HG03196 (cell line): ENCODE measurements at regions not wholly inside any gene's neighbourhood (a gene's known extent, or its start where the extent isn't known, plus 50 kb on each side); places are given as distances from the start of the nearest gene placed in this dataset.
"Not testable (repeated sequence)": the region's sequence is repeated elsewhere in the genome, so short reads cannot be mapped to it uniquely, and the experiment has no call there.

Experiments used
- ATAC-seq: cut with Tn5 transposase; IDR thresholded peaks from one replicate; pipeline ENCODE4 v1.9.1; 2021; ENCODE audit not compliant: unreplicated experiment

DNA sequence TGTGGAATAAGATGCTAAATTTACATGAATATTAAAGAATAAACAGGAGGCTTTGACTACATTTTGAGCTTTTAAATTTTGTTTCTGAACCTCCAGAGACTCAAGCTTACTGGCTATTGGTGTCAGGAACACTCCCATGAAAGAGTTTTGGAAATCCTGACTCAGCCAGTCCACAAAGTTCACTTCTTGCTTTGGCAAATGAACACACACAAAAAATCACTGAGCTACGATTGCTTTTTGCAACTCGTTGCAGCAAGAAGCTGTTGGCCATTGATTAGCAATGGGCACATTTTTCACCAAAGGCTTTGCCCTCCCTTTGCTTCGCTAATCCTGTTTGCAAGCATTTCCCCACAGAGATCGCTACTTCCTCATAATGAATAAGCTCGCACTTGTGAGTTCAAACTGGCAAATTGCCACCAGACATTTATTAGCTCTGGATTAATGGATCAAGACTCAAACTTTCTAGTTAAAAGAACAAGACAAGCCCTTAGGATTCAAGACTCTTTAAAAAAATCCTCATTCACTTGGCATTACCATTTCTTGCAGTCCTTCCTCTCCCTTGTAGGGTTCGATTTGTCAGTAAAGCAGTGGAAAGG, 343.2 kb upstream of the ONECUT1 start:
- no peak for ATAC-seq

DNA sequence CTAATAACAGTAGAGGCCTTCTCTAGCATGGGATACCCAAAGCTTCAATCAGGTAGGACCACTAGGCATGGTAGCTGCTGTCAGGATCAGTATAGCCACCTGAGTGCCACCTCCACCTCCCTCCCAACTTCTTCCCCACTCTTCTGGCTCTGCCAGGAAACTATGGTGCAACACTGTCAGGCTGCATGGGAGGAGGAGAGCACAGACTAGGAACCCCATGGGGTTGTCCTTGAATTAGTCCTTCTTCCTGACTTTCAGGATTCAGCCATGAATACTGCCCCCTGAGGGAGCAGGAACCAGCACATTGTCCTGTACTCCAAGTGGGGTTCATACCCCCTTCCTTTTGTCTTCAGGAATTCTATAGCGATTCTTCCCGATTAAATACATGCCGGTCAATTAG, 340.8 kb upstream of the ONECUT1 start:
- ATAC-seq = no peak

DNA sequence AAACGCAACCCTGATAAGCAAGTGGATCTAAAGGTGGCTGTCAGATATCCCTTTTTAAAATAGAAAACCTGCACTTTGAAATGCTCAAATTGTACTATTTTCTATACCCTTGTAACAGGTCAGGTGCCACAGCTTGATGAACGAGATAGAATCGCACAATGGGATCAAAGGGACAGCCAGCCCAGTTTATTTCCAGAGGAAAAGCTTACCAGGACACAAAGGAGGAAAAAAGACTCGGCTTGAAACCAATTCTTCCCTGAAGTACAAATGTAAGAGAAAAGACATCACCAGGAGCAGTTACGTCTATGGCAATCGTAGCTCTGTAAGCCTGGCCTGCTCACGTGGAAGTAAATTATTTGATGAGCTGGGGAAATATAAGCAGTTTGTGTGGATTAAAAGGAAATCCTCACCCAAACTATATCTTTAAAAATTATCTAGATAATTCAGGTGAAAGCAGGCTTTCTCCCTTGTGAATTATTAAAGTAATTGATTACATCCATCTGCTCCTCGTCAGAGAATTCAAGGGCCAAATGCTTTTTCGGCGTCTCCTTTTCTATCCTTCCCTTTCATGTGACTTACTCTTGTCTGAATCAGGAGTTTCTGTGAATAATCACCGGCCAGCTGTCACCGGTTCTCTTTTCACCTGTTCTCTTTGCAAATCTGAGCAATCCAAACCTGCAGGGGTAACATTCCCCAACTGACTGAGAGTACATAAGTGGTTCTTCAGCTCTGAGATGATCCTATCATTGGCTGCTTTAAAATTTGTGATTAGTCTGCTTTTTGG, 339.2 kb upstream of the ONECUT1 start:
- no peak for ATAC-seq

DNA sequence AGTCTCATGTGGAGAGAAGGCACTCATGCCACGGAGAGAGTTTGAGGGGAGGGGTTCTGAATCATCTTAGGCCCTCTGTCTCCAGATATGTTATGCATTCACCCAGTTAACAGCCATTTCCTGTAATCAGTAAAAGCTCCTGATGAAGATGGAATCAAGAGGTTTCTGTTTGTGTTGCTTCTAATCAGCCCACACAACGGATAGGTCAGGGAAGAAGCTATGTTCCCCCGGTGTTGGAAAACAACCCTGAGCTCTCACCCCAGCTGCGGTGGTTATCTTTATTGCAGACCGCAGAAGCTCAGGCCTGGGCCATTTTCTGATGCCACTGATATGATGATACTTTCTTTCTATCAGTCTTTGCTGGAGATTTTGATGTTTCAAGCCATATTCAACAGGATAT, 338.5 kb upstream of the ONECUT1 start:
- no peak for ATAC-seq

DNA sequence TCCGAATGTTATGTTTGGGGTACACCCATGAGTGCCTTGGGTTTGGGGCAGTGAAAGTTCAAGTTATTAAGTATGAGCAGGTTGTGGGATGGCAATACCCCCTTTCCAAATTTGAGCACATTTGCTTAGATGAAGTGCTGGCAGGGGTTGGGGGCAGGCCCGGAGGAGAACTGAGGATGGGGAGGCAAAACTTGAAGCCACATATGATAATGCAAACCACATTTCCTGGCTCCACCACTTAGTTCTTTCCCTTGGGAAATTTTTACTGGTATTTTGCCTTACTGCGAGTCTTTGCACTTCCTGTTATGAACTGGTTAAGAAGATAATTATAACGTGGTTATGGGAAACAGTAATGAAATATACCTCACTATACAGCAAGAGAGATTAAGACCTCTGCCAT, 336.0 kb upstream of the ONECUT1 start:
- ATAC-seq = no peak

DNA sequence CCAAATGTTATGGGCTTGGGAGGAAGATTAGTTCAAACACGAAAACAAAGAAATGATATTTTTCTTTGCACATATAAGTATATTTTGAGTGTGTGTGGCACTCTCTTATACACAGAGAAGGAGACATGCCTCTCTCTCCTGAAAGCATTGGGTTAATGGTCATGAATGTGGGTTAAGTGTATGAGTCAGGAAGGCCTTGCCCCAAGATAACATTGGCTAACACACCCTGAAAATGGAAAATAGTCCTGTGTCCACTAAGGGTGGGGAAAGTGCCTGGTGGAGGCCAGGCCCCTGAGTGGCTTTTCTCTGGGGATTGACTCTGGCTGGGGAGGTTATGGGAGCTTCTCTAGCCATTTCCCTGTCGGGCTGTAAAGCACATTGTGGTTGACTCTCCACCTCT, 332.7 kb upstream of the ONECUT1 start:
- no peak for ATAC-seq

DNA sequence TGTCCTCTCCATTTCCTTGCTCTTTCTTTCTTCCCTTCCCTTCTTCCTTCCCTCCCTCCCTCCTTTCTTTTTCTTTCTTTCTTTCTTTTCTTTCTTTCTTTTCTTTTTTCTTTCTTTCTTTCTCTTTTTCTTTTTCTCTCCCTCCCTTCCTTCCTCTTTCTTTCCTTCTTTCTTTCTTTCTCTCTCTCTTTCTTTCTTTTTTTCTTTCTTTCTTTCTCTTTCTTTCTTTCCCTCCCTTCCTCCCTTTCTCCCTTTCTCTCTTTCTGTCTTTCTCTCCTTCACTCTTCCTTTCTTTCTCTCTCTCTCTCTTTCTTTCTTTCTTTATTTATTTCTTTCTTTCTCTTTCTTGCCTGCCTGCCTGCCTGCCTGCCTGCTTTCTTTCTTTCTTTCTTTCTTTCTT, 326.8 kb upstream of the ONECUT1 start:
- not testable (repeated sequence) for ATAC-seq

DNA sequence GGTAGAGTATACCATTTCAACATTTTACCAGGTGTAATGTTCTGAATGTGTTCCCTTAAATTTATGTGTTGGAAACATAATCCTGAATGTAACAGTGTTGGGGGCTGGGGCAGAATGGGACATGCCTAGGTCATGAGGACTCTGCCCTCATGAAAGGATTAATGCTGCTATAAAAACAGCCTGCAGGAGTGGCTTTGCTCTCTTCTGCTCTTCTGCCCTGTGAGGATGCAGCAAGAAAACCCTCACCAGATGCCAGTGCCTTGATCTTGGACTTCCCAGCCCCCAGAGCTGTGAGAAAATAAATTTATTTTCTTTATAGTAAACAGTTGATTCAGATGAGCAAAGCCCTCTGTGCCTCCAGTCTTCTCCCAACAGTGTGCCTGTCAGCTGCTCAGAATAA, 326.0 kb upstream of the ONECUT1 start:
- ATAC-seq = no peak

DNA sequence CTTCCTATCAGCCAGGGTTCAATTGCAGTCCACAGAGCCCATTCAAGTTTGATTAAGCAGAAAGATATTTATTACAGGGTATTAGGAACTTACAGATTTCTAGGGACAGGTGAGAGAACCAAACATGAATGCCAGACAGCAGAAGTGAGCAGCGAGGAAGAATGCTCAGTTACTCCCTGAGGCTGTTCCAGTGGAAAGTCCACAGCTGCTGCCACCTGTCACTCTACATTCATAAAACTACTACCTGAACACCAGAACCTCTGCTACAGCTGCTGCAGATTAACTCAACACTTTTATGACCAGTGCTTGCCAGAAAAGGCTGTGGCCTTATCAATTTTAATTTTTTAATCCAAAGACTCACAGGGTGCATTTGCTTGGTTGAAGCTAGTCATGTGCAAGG, 325.4 kb upstream of the ONECUT1 start:
- ATAC-seq = no peak

DNA sequence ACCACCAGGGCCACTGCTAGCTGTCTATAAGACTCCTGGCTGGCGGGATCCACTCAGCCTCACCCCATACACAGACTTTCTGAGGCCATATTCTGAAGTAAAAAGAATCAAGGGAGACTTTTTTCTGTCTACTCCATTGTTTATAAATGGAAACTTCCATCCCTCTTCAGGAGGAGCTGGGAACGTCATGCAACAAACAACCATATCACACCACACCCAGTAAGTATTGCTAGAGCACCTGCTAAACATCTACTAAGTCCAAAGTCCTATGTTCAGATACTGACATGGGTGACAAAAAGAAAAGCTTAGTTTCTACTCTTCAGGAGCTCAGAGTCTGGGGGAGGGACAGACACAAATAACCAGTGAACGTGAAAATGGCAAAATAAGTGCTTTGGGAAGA, 324.8 kb upstream of the ONECUT1 start:
- no peak for ATAC-seq

DNA sequence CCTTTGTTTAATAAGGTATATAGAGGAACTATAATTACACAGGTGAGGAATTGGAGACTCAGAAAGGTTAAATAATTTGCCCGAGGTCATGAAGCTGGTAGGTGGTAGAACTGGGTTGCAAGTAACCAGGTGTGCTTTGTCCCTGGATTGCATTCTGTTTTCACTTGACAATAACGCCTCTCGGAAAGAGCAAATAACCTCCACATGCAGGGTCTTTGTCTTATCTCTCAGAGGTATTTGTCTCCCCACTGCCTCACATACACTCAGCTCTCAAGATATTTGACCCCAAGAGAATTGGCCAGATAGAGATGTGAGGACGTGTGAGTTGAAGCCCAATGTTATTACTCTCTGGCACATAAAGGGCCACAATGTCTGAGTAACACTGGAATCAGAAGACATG, 320.9 kb upstream of the ONECUT1 start:
- no peak for ATAC-seq

DNA sequence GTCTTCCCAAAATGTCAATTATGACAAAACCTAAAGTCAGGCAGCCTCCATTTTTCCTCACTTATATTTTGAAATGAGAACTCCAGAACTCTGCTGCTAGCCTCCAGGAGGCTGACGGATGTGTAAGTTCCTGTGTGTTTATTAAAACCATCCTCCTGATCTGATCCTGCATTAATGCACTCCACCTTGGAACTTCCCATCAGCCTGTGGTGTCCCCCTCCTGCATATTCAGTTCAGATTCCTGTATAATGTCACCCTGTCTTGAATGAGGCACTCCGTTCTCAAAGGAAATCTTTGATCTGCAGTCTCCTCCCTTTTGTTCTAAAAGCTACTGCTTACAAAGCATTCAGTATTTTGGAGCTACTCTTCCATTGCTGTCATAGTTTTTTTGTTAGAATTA, 318.2 kb upstream of the ONECUT1 start:
- no peak for ATAC-seq

DNA sequence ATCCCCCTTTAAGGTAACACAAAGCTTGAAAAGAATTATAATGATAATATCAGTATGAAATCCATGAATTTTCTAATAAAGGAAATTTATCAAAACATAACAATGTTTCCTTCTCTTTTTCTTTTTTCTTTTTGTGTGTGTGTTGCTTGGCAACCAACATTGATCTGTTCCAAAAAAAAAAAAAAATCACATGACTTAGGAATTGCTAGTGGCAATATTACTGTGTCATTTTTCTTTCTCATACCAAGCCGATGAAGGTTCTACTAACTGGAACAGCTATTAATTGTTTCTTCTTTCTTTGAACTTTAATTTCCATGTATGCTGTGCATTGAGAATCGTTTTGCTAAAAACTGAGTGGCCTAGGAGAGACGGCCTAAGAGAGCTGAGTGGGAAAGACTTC, 317.7 kb upstream of the ONECUT1 start:
- no peak for ATAC-seq

DNA sequence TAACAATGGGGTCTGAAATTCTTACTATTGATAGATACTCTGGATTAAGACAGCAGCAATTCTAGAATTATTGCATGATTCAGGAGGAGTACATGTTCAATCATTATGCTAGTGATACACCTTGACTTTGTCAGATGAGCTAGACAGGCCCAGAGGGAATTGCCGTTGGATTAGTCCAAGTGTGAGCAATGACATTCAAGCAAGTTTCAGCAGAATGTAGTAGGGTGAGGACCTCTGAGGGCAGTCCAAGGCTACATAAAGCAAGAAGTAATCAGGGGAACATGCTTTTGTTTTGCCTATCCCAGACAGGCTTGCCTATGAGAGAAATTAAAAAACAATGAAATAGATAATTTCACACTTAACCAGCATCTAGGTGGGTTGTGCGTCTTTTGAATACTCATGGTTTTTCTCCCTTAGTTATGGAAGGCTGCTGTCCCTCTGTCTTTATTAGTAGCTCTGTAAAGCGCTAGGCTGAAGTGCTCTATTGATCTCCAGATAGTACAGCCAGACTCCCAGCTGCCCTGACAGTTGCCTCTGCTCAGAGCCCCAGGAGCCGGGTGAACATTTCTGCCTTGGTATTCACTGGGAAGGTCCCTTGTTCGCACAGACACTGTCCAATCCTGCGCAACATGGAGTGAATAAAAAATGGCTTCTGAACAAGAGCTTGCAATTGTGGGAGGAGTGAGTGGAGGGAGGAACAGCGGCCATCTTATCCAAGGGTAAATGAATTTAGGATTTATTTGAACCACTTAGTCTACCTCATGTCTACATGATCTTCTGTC, 316.6 kb upstream of the ONECUT1 start:
- no peak for ATAC-seq

DNA sequence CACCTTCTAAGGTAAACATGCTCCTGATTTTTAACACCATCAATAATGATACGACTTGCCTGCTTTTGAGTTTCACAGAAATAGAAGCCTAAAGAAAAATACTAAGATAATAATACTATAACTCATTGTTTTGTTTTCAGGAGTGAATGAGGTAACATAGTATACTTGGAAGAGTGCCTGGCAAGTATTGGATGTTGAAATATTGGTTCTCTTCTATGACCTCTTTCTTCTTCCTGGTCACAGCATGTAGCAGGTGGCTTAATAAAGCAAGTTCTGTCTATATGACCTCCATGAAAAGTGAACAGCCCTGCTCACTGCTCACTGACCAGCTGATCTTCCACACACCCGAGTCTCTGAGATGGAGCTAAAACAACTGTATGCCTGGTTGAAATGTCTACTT, 312.3 kb upstream of the ONECUT1 start:
- no peak for ATAC-seq

DNA sequence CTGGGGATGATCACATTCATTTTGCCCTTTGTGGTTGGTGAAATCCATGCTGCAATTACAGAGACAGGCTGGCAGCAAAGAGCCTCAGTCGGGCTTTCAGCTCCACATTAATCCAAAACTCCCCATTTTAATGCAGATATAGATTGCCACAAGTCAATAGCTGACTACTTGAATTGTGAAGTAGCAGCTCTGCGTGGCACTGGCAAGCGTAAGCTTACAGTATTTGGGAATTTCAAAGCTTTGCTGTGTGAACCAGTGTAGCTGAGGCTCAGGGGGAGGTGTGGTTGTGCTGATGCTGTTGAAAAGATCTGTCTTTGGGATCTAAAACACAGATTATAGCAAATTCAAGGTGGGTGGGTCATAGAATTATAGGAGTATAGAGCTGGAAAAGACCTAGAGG, 290.3 kb upstream of the ONECUT1 start:
- ATAC-seq = no peak

DNA sequence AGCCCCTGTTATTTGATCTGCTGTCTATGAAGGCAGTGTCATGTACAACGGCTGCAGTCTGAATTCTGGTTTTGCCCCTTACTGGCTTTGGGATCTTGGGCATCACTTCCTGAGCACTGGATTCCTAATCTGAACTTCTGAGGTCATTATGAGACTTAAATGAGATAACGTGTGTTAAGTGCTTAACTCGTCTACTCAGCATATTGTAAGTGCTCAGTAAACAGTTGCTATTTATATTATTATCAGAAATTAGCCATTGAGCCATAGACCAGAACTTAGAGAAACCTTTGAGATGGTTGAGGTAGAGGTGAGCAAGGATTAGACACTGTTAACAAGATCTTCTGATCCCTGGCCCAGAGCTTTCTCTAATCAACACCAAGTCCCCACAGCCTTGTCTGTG, 284.1 kb upstream of the ONECUT1 start:
- no peak for ATAC-seq

DNA sequence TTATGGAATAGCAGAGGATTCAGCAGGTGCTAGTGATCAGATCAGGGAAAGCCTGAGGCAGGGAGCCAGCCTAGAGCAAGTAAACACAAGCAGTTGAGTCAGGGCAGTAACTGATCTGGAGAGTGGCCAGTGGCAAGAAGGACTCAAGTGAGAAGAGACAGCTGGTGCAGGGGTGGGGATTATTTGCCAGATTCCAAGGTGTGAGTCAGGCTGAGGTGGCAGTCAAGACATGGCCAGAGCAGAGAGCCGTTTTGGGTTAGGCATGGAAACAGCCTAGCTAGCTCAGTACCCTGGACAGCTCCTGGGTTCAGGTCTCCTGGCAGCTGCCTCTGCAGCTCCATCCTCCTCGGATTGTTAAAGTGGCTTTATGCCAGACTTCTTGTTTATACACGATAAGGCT, 281.9 kb upstream of the ONECUT1 start:
- no peak for ATAC-seq

DNA sequence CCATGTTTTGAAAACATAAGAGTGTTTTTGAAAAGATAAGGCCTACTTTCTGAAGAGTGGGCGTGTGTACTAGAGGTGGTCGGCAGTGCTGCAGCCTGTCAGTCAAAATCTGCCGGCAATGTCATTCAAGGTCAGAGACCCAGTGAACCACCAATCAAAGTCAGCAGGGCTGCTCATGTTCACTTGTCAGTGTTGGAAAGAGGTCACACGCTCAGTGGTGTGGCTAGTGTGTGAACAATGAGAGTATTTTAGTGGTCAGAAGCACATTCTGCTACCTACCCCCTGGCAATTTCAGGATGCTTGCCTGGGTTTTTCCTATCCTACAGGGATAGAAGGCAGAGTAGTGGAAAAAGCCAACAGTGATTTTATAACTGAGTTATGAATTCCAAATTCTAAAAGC, 278.5 kb upstream of the ONECUT1 start:
- ATAC-seq = no peak

DNA sequence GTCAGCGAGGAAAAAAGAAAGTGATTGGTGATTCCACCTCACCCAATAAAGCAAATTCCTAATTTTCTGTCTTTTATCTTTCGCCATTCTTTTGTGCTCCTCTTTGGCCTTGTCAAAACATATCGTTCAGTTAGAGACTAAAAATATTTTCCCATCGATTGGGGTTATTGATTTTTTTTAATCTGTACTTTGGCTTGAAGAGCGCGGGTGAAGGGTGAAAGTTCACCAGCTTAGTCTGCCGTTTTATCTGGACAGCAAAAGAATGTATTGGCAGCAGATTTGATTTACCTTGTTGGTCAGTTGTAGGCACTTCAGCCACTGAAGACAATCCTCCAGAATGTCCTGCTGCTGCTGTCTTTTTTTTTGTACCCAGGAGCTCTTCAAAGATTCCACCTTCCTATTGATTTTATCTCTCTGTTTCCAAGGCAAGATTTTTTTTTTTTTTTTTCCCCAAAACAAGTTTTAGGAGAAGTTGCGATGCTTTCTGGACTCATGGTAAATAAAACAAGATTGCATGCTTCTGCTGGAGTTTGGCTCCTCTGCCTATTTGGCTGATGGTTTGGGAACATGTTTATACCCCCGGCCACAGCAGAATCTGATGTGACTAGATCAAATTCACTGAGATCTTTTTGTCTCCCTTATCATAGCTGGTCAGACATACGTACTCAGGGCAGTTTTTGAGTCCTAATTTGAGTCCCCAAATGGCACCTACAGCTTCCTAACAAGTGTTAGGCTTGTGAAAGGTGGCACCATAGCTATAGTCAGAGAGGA, 269.3 kb upstream of the ONECUT1 start:
- no peak for ATAC-seq

DNA sequence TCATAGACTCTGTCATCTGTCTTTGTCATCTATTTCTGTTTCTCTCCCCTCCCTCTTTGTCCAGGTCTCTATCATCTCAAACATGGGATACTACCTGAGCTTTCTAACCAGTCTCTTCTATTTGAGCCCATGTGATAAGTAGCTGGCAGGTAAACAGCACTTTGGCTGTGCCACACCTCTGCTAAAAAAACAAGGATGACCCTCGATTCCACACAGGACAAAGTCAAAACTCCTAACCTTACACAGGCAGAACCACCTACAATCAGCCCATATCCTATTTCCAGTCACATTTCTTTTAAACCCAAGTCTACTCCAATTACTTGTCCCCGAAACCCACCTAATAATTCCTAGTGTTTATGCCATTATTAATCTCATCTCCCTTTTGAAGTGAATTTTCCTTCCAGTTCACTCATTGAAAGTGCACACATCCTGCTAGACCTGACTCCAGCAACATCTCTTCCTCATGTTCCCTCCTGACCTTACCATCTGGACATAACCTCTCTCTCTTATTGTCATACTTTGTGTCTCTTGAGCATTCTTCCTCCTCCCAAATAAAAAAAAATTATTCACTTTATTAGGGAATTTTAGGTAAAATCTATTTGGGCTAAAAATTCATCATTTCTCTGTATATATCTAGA, 256.1 kb upstream of the ONECUT1 start:
- ATAC-seq = no peak
